Endothelial cell (in vitro differentiated cells): ENCODE measurements at regions not wholly inside any gene's neighbourhood (a gene's known extent, or its start where the extent isn't known, plus 50 kb on each side); places are given as distances from the start of the nearest gene placed in this dataset.
"Not testable (repeated sequence)": the region's sequence is repeated elsewhere in the genome, so short reads cannot be mapped to it uniquely, and the experiment has no call there.

Experiments
- DNase-seq: peaks from one replicate; pipeline ENCODE4 v3.0.0; 2021; ENCODE audit warnings: low spot score
- H3K27ac Mint-ChIP-seq: one replicate; pipeline ENCODE4 v1.8.0; 2021; ENCODE audit warnings: mixed read lengths, inconsistent platforms; ENCODE audit not compliant: unreplicated experiment
- H3K27me3 Mint-ChIP-seq: one replicate; pipeline ENCODE4 v1.8.0; 2021; ENCODE audit warnings: mild to moderate bottlenecking, moderate library complexity, mixed read lengths, inconsistent platforms; ENCODE audit not compliant: unreplicated experiment
- H3K36me3 Mint-ChIP-seq: one replicate; pipeline ENCODE4 v1.8.0; 2021; ENCODE audit warnings: mild to moderate bottlenecking, low read depth, mixed read lengths, inconsistent platforms; ENCODE audit not compliant: unreplicated experiment
- H3K4me1 Mint-ChIP-seq: one replicate; pipeline ENCODE4 v1.8.0; 2021; ENCODE audit warnings: mild to moderate bottlenecking, mixed read lengths, inconsistent platforms; ENCODE audit not compliant: unreplicated experiment
- H3K4me3 Mint-ChIP-seq: one replicate; pipeline ENCODE4 v1.8.0; 2021; ENCODE audit warnings: mild to moderate bottlenecking, mixed read lengths, inconsistent platforms; ENCODE audit not compliant: unreplicated experiment
- H3K9me3 Mint-ChIP-seq: one replicate; pipeline ENCODE4 v1.8.0; 2021; ENCODE audit warnings: mixed read lengths, inconsistent platforms; ENCODE audit not compliant: unreplicated experiment
- TF ChIP-seq, protein P1 (sequence below): fragments of 200-600 bp; sonication (generic); IDR thresholded peaks from one replicate; pipeline ENCODE4 v1.5.0; 2021; ENCODE audit warnings: antibody characterized with exemption; ENCODE audit not compliant: unreplicated experiment

DNA sequence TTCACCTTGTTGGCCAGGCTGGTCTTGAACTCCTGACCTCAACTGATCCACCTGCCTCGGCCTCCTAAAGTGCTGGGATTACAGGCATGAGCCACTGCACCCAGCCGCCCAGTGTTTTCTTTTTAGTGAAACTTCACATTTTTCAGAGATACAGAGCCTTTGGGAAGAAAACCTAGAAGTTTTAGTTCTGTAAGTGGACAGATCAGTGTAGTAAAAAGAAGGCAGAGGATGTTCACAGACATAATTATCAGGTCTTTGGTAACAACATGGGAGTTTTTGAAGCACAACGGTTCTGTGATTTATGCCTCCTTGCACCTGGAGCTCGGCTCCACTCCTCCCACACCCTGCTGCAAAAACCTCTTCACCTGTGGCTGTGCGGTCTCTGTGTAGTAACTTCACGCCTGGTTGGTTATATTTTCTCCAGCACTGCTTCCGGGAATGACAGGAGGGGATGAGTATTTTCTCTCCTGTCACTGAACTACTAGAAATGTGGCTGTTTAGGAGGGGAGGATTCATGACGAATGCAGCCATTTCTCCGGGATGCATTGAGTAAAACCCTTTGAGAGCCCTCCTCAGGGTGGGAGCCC lies 67.0 kb downstream of the ARF6 start:
- Mint-ChIP-seq H3K4me3 (no peak overlapping the region), H3K9me3 (no peaks in the 10 kb centered on the region), H3K27me3 (peaks cover 2% of the 10 kb centered on the region)

GRCh38 chr14:49960453-49960852 lies 67.6 kb downstream of the ARF6 start:
- Mint-ChIP-seq H3K36me3 (no peaks in the 10 kb centered on the region), H3K27ac (no peak overlapping the region), H3K4me1 (no peaks in the 10 kb centered on the region), H3K9me3 (no peaks in the 10 kb centered on the region), H3K4me3 (no peak overlapping the region), H3K27me3 (no peaks in the 10 kb centered on the region)
- DNase-seq = no peak
- TF ChIP-seq, protein P1, sequence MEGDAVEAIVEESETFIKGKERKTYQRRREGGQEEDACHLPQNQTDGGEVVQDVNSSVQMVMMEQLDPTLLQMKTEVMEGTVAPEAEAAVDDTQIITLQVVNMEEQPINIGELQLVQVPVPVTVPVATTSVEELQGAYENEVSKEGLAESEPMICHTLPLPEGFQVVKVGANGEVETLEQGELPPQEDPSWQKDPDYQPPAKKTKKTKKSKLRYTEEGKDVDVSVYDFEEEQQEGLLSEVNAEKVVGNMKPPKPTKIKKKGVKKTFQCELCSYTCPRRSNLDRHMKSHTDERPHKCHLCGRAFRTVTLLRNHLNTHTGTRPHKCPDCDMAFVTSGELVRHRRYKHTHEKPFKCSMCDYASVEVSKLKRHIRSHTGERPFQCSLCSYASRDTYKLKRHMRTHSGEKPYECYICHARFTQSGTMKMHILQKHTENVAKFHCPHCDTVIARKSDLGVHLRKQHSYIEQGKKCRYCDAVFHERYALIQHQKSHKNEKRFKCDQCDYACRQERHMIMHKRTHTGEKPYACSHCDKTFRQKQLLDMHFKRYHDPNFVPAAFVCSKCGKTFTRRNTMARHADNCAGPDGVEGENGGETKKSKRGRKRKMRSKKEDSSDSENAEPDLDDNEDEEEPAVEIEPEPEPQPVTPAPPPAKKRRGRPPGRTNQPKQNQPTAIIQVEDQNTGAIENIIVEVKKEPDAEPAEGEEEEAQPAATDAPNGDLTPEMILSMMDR = no peak

More for the DNA sequence above, 67.0 kb downstream of the ARF6 start:
- no peaks in the 10 kb centered on the region for H3K4me1 Mint-ChIP-seq
- no peak overlapping the region for H3K27ac Mint-ChIP-seq
- no peaks in the 10 kb centered on the region for H3K36me3 Mint-ChIP-seq
- DNase-seq = no peak
- TF ChIP-seq, protein P1 = no peak

DNA sequence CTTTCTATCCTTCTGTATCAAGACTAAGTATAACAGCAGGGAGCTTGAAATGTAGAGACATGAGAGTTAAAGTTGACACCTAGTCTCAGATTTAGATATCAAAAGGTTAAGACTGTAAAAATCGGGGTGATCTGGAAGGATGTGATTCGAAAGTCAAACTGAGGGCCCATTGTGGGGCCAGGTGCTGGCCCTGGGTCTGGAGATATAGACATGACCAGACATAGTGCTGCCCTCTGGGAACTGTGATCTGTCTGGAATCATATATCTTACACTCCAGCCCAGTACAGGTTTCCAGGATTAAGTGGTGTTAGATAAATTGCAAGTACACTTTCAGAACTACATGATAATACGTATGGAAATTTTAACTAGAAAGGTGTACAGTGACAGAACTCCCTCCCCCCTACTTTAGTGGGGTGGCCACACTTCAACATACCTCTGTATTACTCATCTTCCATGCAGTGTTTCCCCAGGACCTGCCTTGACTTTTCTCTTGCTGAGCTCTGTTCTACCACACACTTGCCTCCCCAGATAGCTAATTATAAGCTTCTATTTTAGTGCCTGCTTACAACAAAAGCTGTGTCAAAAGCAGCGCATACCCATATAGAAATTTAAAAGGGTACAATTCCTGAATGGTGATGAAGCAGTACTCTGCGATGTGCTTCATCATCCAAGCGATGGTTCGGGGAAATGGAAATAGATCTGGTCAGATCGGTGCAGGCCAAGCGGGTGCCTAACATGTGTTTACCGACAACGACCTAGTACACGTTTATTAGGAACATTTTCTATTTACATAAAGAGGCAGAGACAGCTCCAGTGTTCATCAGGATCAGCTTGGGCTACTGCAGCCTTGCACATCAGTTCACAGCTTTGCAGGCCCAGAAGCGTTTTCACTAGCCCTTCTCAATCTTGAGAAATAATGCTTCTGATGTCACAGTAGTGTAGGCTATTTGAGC lies 68.7 kb downstream of the ARF6 start:
- Mint-ChIP-seq H3K4me3 (no peak overlapping the region), H3K36me3 (no peaks in the 10 kb centered on the region), H3K4me1 (no peaks in the 10 kb centered on the region), H3K27ac (no peak overlapping the region), H3K27me3 (no peaks in the 10 kb centered on the region), H3K9me3 (no peaks in the 10 kb centered on the region)
- no peak for DNase-seq
- TF ChIP-seq, protein P1 = no peak

- Mint-ChIP-seq H3K4me1 (no peaks in the 10 kb centered on the region), H3K27me3 (peaks cover 1% of the 10 kb centered on the region), H3K4me3 (no peak overlapping the region), H3K9me3 (no peaks in the 10 kb centered on the region), H3K36me3 (no peaks in the 10 kb centered on the region), H3K27ac (no peak overlapping the region)
- DNase-seq = no peak
- TF ChIP-seq, protein P1 = no peak
Observed at GRCh38 chr14:49962621-49963020, 69.7 kb downstream of the ARF6 start.

GRCh38 chr14:49965068-49965651 lies 72.3 kb downstream of the ARF6 start:
- not testable (repeated sequence) for H3K4me3 Mint-ChIP-seq, H3K27ac Mint-ChIP-seq, H3K9me3 Mint-ChIP-seq, H3K27me3 Mint-ChIP-seq, H3K4me1 Mint-ChIP-seq, H3K36me3 Mint-ChIP-seq, DNase-seq
